Mesenchymal stem cell (in vitro differentiated cells and primary cell): ENCODE measurements at regions not wholly inside any gene's neighbourhood (a gene's known extent, or its start where the extent isn't known, plus 50 kb on each side); places are given as distances from the start of the nearest gene placed in this dataset.
A peak's percentile ranks its signal among the peaks of the same experiment; 100 is the strongest.

ENCODE experiments used
- DNase-seq: peaks from one replicate; pipeline ENCODE4 v3.0.0-alpha.2; 2013
- H2AFZ ChIP-seq: one replicate; pipeline ENCODE4 v1.6.1; 2013; ENCODE audit warnings: low read depth, mild to moderate bottlenecking, control low read depth, inconsistent platforms, low read length, moderate library complexity
- H2AK5ac ChIP-seq: 2 replicates; pipeline ENCODE4 v1.6.1; 2013; ENCODE audit warnings: low read length, moderate library complexity, mild to moderate bottlenecking, inconsistent platforms; ENCODE audit not compliant: severe bottlenecking
- H2BK120ac ChIP-seq: one replicate; pipeline ENCODE4 v1.6.1; 2013; ENCODE audit warnings: low read depth, mild to moderate bottlenecking, inconsistent platforms, low read length, moderate library complexity
- H2BK12ac ChIP-seq, 2 experiments: one replicate each; pipeline ENCODE4 v1.6.1; 2013; ENCODE audit warnings: inconsistent platforms in 2 of 2, low read length in 2 of 2, mild to moderate bottlenecking in 2 of 2, moderate library complexity in 2 of 2, control low read depth in 1 of 2
- H2BK15ac ChIP-seq: one replicate; pipeline ENCODE4 v1.6.1; 2013; ENCODE audit warnings: mild to moderate bottlenecking, low read depth, inconsistent platforms; ENCODE audit not compliant: poor library complexity, severe bottlenecking
- H2BK5ac ChIP-seq: 2 replicates; pipeline ENCODE4 v1.6.1; 2013; ENCODE audit warnings: low read depth, mild to moderate bottlenecking, low read length, control low read depth, inconsistent platforms; ENCODE audit not compliant: poor library complexity, severe bottlenecking
- H3K14ac ChIP-seq, 2 experiments: one replicate each; pipeline ENCODE4 v1.6.1; 2013; ENCODE audit warnings: inconsistent platforms in 2 of 2, low read length in 2 of 2, control low read depth in 1 of 2, mild to moderate bottlenecking in 1 of 2, moderate library complexity in 1 of 2
- H3K18ac ChIP-seq, 2 experiments: one replicate each; pipeline ENCODE4 v1.6.1; 2013; ENCODE audit warnings: inconsistent platforms in 2 of 2, low read length in 2 of 2, control low read depth in 1 of 2, low read depth in 1 of 2, mild to moderate bottlenecking in 1 of 2
- H3K23ac ChIP-seq, 2 experiments: one replicate each; pipeline ENCODE4 v1.6.1; 2013; ENCODE audit warnings: inconsistent platforms in 2 of 2, low read length in 2 of 2, mild to moderate bottlenecking in 2 of 2, moderate library complexity in 2 of 2, control low read depth in 1 of 2
- H3K27ac ChIP-seq: 2 replicates; pipeline ENCODE4 v1.5.1; 2013; ENCODE audit warnings: mild to moderate bottlenecking, moderate library complexity, low read length, control low read depth, inconsistent platforms; ENCODE audit not compliant: poor library complexity, severe bottlenecking
- H3K27me3 ChIP-seq, 2 experiments: 2 replicates each; pipeline versions ENCODE4 v1.6.1 to v1.7.0; 2013; ENCODE audit warnings: low read length in 2 of 2, mild to moderate bottlenecking in 2 of 2, moderate library complexity in 2 of 2, control low read depth in 1 of 2, inconsistent platforms in 1 of 2; ENCODE audit not compliant: control insufficient read depth in 1 of 2, insufficient read depth in 1 of 2
- H3K36me3 ChIP-seq, 2 experiments: 2 replicates each; pipeline versions ENCODE4 v1.6.1 to v1.7.0; 2013; ENCODE audit warnings: low read length in 2 of 2, control low read depth in 1 of 2, inconsistent platforms in 1 of 2, low read depth in 1 of 2, mild to moderate bottlenecking in 1 of 2; ENCODE audit not compliant: insufficient read depth in 2 of 2, control insufficient read depth in 1 of 2
- H3K4ac ChIP-seq, 2 experiments: one replicate each; pipeline ENCODE4 v1.6.1; 2013; ENCODE audit warnings: inconsistent platforms in 2 of 2, low read length in 2 of 2, mild to moderate bottlenecking in 2 of 2, moderate library complexity in 2 of 2, control low read depth in 1 of 2, low read depth in 1 of 2
- H3K4me1 ChIP-seq: 2 replicates; pipeline ENCODE4 v1.6.1; 2013; ENCODE audit warnings: low read depth, low read length, control low read depth; ENCODE audit not compliant: control insufficient read depth, insufficient read depth
- H3K4me2 ChIP-seq: 2 replicates; pipeline ENCODE4 v1.6.1; 2013; ENCODE audit warnings: low read length, mild to moderate bottlenecking, inconsistent platforms; ENCODE audit not compliant: poor library complexity, severe bottlenecking
- H3K4me3 ChIP-seq, 2 experiments: 2 replicates each; pipeline versions ENCODE4 v1.5.1 to v1.7.0; 2013; ENCODE audit warnings: low read length in 2 of 2, mild to moderate bottlenecking in 2 of 2, control low read depth in 1 of 2, low read depth in 1 of 2; ENCODE audit not compliant: insufficient read depth in 1 of 2
- H3K79me1 ChIP-seq: replicated peaks from 2 replicates; pipeline ENCODE4 v1.6.1; 2013; ENCODE audit warnings: mild to moderate bottlenecking, control low read depth, low read length, inconsistent platforms; ENCODE audit not compliant: poor library complexity, severe bottlenecking
- H3K9ac ChIP-seq: 2 replicates; pipeline ENCODE4 v1.7.0; 2013; ENCODE audit warnings: mild to moderate bottlenecking, low read length, moderate library complexity
- H3K9me3 ChIP-seq: 2 replicates; pipeline ENCODE4 v1.7.0; 2013; ENCODE audit warnings: mild to moderate bottlenecking, low read length; ENCODE audit not compliant: control insufficient read depth
- H4K8ac ChIP-seq: one replicate; pipeline ENCODE4 v1.6.1; 2013; ENCODE audit warnings: inconsistent platforms, mild to moderate bottlenecking, low read length, moderate library complexity
- H4K91ac ChIP-seq: one replicate; pipeline ENCODE4 v1.6.1; 2013; ENCODE audit warnings: mild to moderate bottlenecking, low read length, inconsistent platforms
- WGBS: methylation state at CpG from one replicate; pipeline ENCODE4 v1.1.7; 2013; ENCODE audit warnings: mixed read lengths; 5-methylcytosine and 5-hydroxymethylcytosine counted together

- H2BK5ac ChIP-seq, result no peak overlapping the region
- no peaks in the 10 kb centered on the region for H3K4me1 ChIP-seq
- H3K79me1 ChIP-seq, result no peaks in the 10 kb centered on the region
- no peak overlapping the region for H3K14ac ChIP-seq
- 84% methylated on average over 4 of the region's 5 CpGs for WGBS
- H3K18ac ChIP-seq, result no peak overlapping the region
- H3K9ac ChIP-seq, result no peak overlapping the region
- no peak overlapping the region for H2BK12ac ChIP-seq
- no peak overlapping the region for H3K4me2 ChIP-seq
- H2BK120ac ChIP-seq, result no peak overlapping the region
- no peak for DNase-seq
- no peak overlapping the region for H4K91ac ChIP-seq
- no peak overlapping the region for H3K27ac ChIP-seq
- H2BK15ac ChIP-seq, result no peak overlapping the region
- no peaks in the 10 kb centered on the region for H3K27me3 ChIP-seq
- H3K4ac ChIP-seq, result no peak overlapping the region
- peak overlapping the region in 1 of 2 experiments; percentile 9 for H3K4me3 ChIP-seq
- H3K36me3 ChIP-seq, result no peaks in the 10 kb centered on the region
- H2AFZ ChIP-seq, result no peak overlapping the region
- H3K9me3 ChIP-seq, result peaks cover 8% of the 10 kb centered on the region
- H3K23ac ChIP-seq, result no peak overlapping the region
- no peak overlapping the region for H4K8ac ChIP-seq
- H2AK5ac ChIP-seq, result no peak overlapping the region
Measured at GRCh38 chr9:87112656-87113055, 165.3 kb upstream of the GAS1 start.

GRCh38 chr9:87113874-87114273 lies 166.6 kb upstream of the GAS1 start:
- Histone ChIP-seq H3K9ac (no peak overlapping the region), H4K8ac (no peak overlapping the region), H3K14ac (no peak overlapping the region), H3K18ac (no peak overlapping the region), H2BK5ac (no peak overlapping the region), H2BK120ac (no peak overlapping the region), H3K27me3 (no peaks in the 10 kb centered on the region), H3K27ac (no peak overlapping the region), H3K4me2 (no peak overlapping the region), H2AFZ (no peak overlapping the region), H3K4me3 (no peak overlapping the region), H3K4ac (no peak overlapping the region), H4K91ac (no peak overlapping the region), H3K36me3 (no peaks in the 10 kb centered on the region), H2AK5ac (no peak overlapping the region), H3K4me1 (no peaks in the 10 kb centered on the region), H3K23ac (no peak overlapping the region), H3K79me1 (no peaks in the 10 kb centered on the region), H3K9me3 (peaks cover 8% of the 10 kb centered on the region), H2BK12ac (no peak overlapping the region), H2BK15ac (no peak overlapping the region)
- 77% methylated on average over 1 of the region's 2 CpGs for WGBS
- DNase-seq, result no peak

- 85% methylated on average over 1 of the region's 1 CpG for WGBS
- H4K91ac ChIP-seq, result no peak overlapping the region
- no peak for DNase-seq
- H2BK15ac ChIP-seq, result no peak overlapping the region
- H3K4me3 ChIP-seq, result no peak overlapping the region
- no peak overlapping the region for H2BK5ac ChIP-seq
- H3K27ac ChIP-seq, result no peak overlapping the region
- no peak overlapping the region for H3K4me2 ChIP-seq
- peaks cover 7% of the 10 kb centered on the region for H3K9me3 ChIP-seq
- no peak overlapping the region for H4K8ac ChIP-seq
- H2AFZ ChIP-seq, result no peak overlapping the region
- H3K14ac ChIP-seq, result no peak overlapping the region
- no peak overlapping the region for H2AK5ac ChIP-seq
- no peaks in the 10 kb centered on the region for H3K4me1 ChIP-seq
- H2BK12ac ChIP-seq, result no peak overlapping the region
- no peaks in the 10 kb centered on the region for H3K27me3 ChIP-seq
- no peak overlapping the region for H3K23ac ChIP-seq
- no peak overlapping the region for H2BK120ac ChIP-seq
- H3K9ac ChIP-seq, result no peak overlapping the region
- no peaks in the 10 kb centered on the region for H3K36me3 ChIP-seq
- H3K18ac ChIP-seq, result no peak overlapping the region
- H3K4ac ChIP-seq, result no peak overlapping the region
- no peaks in the 10 kb centered on the region for H3K79me1 ChIP-seq
Measured at GRCh38 chr9:87115785-87116184, 168.5 kb upstream of the GAS1 start.

GRCh38 chr9:87116492-87116891 lies 169.2 kb upstream of the GAS1 start:
- H3K18ac ChIP-seq, result peak overlapping the region in 1 of 2 experiments; percentile 63
- no peak for DNase-seq
- peak overlapping the region; percentile 45 for H4K8ac ChIP-seq
- WGBS, result 82% methylated on average over 3 of the region's 3 CpGs
- H3K27ac ChIP-seq, result no peak overlapping the region
- no peak overlapping the region for H2BK15ac ChIP-seq
- H2BK12ac ChIP-seq, result peak overlapping the region; percentile 38 to 79
- no peak overlapping the region for H3K23ac ChIP-seq
- H3K36me3 ChIP-seq, result no peaks in the 10 kb centered on the region
- H3K79me1 ChIP-seq, result no peaks in the 10 kb centered on the region
- no peaks in the 10 kb centered on the region for H3K9me3 ChIP-seq
- no peak overlapping the region for H2AFZ ChIP-seq
- H2BK120ac ChIP-seq, result peak overlapping the region; percentile 40
- H3K4me2 ChIP-seq, result no peak overlapping the region
- peak overlapping the region in 1 of 2 experiments; percentile 30 for H3K4ac ChIP-seq
- H2BK5ac ChIP-seq, result no peak overlapping the region
- no peaks in the 10 kb centered on the region for H3K27me3 ChIP-seq
- no peak overlapping the region for H3K4me3 ChIP-seq
- H3K14ac ChIP-seq, result no peak overlapping the region
- H2AK5ac ChIP-seq, result no peak overlapping the region
- no peak overlapping the region for H3K9ac ChIP-seq
- H3K4me1 ChIP-seq, result no peaks in the 10 kb centered on the region
- H4K91ac ChIP-seq, result peak overlapping the region; percentile 57
